HT1080 (cell line): ENCODE measurements at regions not wholly inside any gene's neighbourhood (a gene's known extent, or its start where the extent isn't known, plus 50 kb on each side); places are given as distances from the start of the nearest gene placed in this dataset.

Experiments used
- DNase-seq: peaks from one replicate; pipeline ENCODE4 v3.0.0-alpha.2; 2015; ENCODE audit warnings: low read depth

- no peak for DNase-seq
These were observed 89.3 kb upstream of the LINC01488 start for GRCh38 chr11:69392104-69392653.

GRCh38 chr11:69393178-69393832 lies 88.2 kb upstream of the LINC01488 start:
- DNase-seq = no peak

GRCh38 chr11:69393865-69394233 lies 87.6 kb upstream of the LINC01488 start:
- DNase-seq = no peak

- no peak for DNase-seq
These were observed 87.1 kb upstream of the LINC01488 start for GRCh38 chr11:69394234-69394868.

- no peak for DNase-seq
These were observed 86.6 kb upstream of the LINC01488 start for GRCh38 chr11:69394869-69395246.

- no peak for DNase-seq
These were observed 86.2 kb upstream of the LINC01488 start for GRCh38 chr11:69395287-69395686.

- no peak for DNase-seq
These were observed 85.2 kb upstream of the LINC01488 start for GRCh38 chr11:69396051-69396947.

- DNase-seq = no peak
These were observed 84.5 kb upstream of the LINC01488 start for GRCh38 chr11:69396948-69397307.

GRCh38 chr11:69397732-69398131 lies 83.7 kb upstream of the LINC01488 start:
- no peak for DNase-seq

GRCh38 chr11:69398529-69399492 lies 82.7 kb upstream of the LINC01488 start:
- no peak for DNase-seq

GRCh38 chr11:69400140-69400539 lies 81.3 kb upstream of the LINC01488 start:
- DNase-seq = no peak

GRCh38 chr11:69400771-69401590 lies 80.5 kb upstream of the LINC01488 start:
- DNase-seq = no peak

- DNase-seq = no peak
These were observed 79.7 kb upstream of the LINC01488 start for GRCh38 chr11:69401715-69402114.

GRCh38 chr11:69402251-69402887 lies 79.1 kb upstream of the LINC01488 start:
- DNase-seq = peak; percentile 65

- DNase-seq = peak; percentile 36
These were observed 77.8 kb upstream of the LINC01488 start for GRCh38 chr11:69403556-69404215.

GRCh38 chr11:69406060-69406459 lies 75.4 kb upstream of the LINC01488 start:
- DNase-seq = no peak

- DNase-seq = no peak
These were observed 71.4 kb upstream of the LINC01488 start for GRCh38 chr11:69409812-69410645.
